HepG2 (cell line): ENCODE measurements at regions not wholly inside any gene's neighbourhood (a gene's known extent, or its start where the extent isn't known, plus 50 kb on each side); places are given as distances from the start of the nearest gene placed in this dataset.

Source experiments
- ATAC-seq: fragments of 200-7000 bp; cut with Tn5 transposase; 3 replicates; pipeline ENCODE4 v1.9.1; 2020; ENCODE audit warnings: mild to moderate bottlenecking, moderate library complexity
- BruUV-seq: library from RNA; stranded (reverse); fragments of 400-500 nt; replicated peaks from 2 replicates; lab custom pipeline; 2021; lab: Mats Ljungman, UMichigan
- CTCF ChIA-PET: fragments of 300-600 bp; formaldehyde crosslinking; extraction: SDS; loops from one replicate; lab custom pipeline; 2021; ENCODE audit warnings: low total read pairs, inconsistent platforms, low intra/inter-chr PET ratio; lab: Yijun Ruan, JAX
- POLR2A ChIA-PET: fragments of 350-600 bp; sonication (Branson Sonifier 250); formaldehyde crosslinking; loops from one replicate; lab custom pipeline; 2020; ENCODE audit warnings: antibody characterized with exemption, inconsistent platforms; lab: Yijun Ruan, JAX
- DNase-seq: peaks from one replicate; pipeline ENCODE4 v3.0.0-alpha.2; 2015; ENCODE audit warnings: low spot score
- FAIRE-seq: peaks from 3 replicates; lab custom pipeline; 2011; peaks lifted over from hg19 to GRCh38; lab: Jason Lieb, UNC
- H2AFZ ChIP-seq: one replicate; pipeline ENCODE4 v1.6.1; 2011; ENCODE audit warnings: low read length, inconsistent platforms
- H3K27ac ChIP-seq: fragments of 300-600 bp; 3 replicates; pipeline ENCODE4 v1.8.0; 2011; ENCODE audit warnings: mixed run types, mild to moderate bottlenecking, mixed read lengths, low read length, inconsistent platforms; ENCODE audit not compliant: insufficient read depth; ENCODE audit errors: extremely low read length
- H3K27me3 ChIP-seq, 2 experiments: fragments of 200-600 bp in 1 of 2; 2 replicates in 1 of 2; 3 replicates in 1 of 2; pipeline versions ENCODE4 v1.6.0 to v1.8.0; 2011; ENCODE audit warnings: low read length in 2 of 2, mild to moderate bottlenecking in 2 of 2, moderate library complexity in 2 of 2, inconsistent platforms in 1 of 2; ENCODE audit not compliant: insufficient read depth in 2 of 2, control insufficient read depth in 1 of 2
- H3K36me3 ChIP-seq, 2 experiments: fragments of 200-600 bp in 1 of 2; replicated peaks in 1 of 2; 2 replicates in 1 of 2; 3 replicates in 1 of 2; pipeline versions ENCODE4 v1.5.1 to v1.8.0; 2011; ENCODE audit warnings: low read length in 2 of 2, inconsistent platforms in 1 of 2; ENCODE audit not compliant: insufficient read depth in 2 of 2, control insufficient read depth in 1 of 2
- H3K4me1 ChIP-seq: 2 replicates; pipeline ENCODE4 v1.5.1; 2012; ENCODE audit warnings: low read length, inconsistent platforms; ENCODE audit not compliant: insufficient read depth
- H3K4me2 ChIP-seq: 2 replicates; pipeline ENCODE4 v1.6.0; 2011; ENCODE audit warnings: low read depth, low read length, inconsistent platforms
- H3K4me3 ChIP-seq, 3 experiments: fragments of 200-600 bp in 1 of 3; sonication (generic), shearing (Covaris generic) in 1 of 3; replicated peaks in 1 of 3; 2 replicates each; pipeline ENCODE4 v1.5.1; 2011 to 2016; ENCODE audit warnings: low read length in 3 of 3, inconsistent platforms in 2 of 3, low read depth in 2 of 3, mild to moderate bottlenecking in 2 of 3, control low read depth in 1 of 3, mixed read lengths in 1 of 3; ENCODE audit not compliant: insufficient read depth in 1 of 3
- H3K79me2 ChIP-seq: one replicate; pipeline ENCODE4 v1.6.1; 2011; ENCODE audit warnings: low read length, inconsistent platforms; ENCODE audit not compliant: insufficient read depth
- H3K9ac ChIP-seq: 2 replicates; pipeline ENCODE4 v1.6.0; 2011; ENCODE audit warnings: mild to moderate bottlenecking, low read depth, low read length, inconsistent platforms; ENCODE audit not compliant: insufficient read depth
- H3K9me3 ChIP-seq: 2 replicates; pipeline ENCODE4 v1.5.1; 2012; ENCODE audit warnings: mild to moderate bottlenecking, low read length
- H4K20me1 ChIP-seq: 2 replicates; pipeline ENCODE4 v1.6.0; 2011; ENCODE audit warnings: inconsistent platforms, mild to moderate bottlenecking, low read length, moderate library complexity; ENCODE audit not compliant: insufficient read depth
- HOMEZ ChIP-seq: IDR thresholded peaks from 2 replicates; pipeline ENCODE4 v1.6.1; 2016; ENCODE audit warnings: low read depth
- RNF219 ChIP-seq: sonication (generic); formaldehyde crosslinking; IDR thresholded peaks from 2 replicates; pipeline ENCODE4 v1.5.0; 2020; ENCODE audit warnings: mild to moderate bottlenecking, missing genetic modification reagents
- SMAD3 ChIP-seq: sonication (generic); formaldehyde crosslinking; IDR thresholded peaks from 2 replicates; pipeline ENCODE4 v1.4.0; 2020; ENCODE audit warnings: missing genetic modification reagents
- THAP8 ChIP-seq: sonication (generic); formaldehyde crosslinking; IDR thresholded peaks from 2 replicates; pipeline ENCODE4 v1.5.1; 2020; ENCODE audit warnings: missing genetic modification reagents, mild to moderate bottlenecking, borderline replicate concordance
- THAP9 ChIP-seq: sonication (generic); formaldehyde crosslinking; IDR thresholded peaks from 2 replicates; pipeline ENCODE4; 2020; ENCODE audit warnings: missing genetic modification reagents, mild to moderate bottlenecking, borderline replicate concordance
- TSC22D2 ChIP-seq: sonication (generic); formaldehyde crosslinking; IDR thresholded peaks from 2 replicates; pipeline ENCODE4 v1.5.1; 2020; ENCODE audit warnings: missing genetic modification reagents, mild to moderate bottlenecking, borderline replicate concordance
- ZNF256 ChIP-seq: sonication (generic); formaldehyde crosslinking; conservative IDR thresholded peaks from 2 replicates; pipeline ENCODE4 v1.4.0; 2020; ENCODE audit warnings: missing genetic modification reagents
- ZNF430 ChIP-seq: sonication (generic); formaldehyde crosslinking; IDR thresholded peaks from 2 replicates; pipeline ENCODE4 v1.9.0; 2021; ENCODE audit warnings: mild to moderate bottlenecking, missing genetic modification reagents
- ZNF550 ChIP-seq: sonication (generic); formaldehyde crosslinking; IDR thresholded peaks from 2 replicates; pipeline ENCODE4 v1.4.0; 2020; ENCODE audit warnings: mild to moderate bottlenecking, missing genetic modification reagents, borderline replicate concordance
- WGBS: methylation state at CpG from one replicate; pipeline ENCODE4 v1.1.6; 2017; ENCODE audit warnings: low lambda C conversion rate; 5-methylcytosine and 5-hydroxymethylcytosine counted together
- in situ Hi-C: cut with HindIII; loops from 2 replicates; pipeline ENCODE4 v1.10.0; 2017; ENCODE audit warnings: low pct_unique_long_range_greater_than_20kb; ENCODE audit not compliant: extremely low pct_ligation_motif_present
- intact Hi-C: fragments of 100-400 bp; cut with micrococcal nuclease; formaldehyde crosslinking; loops from one replicate; pipeline ENCODE4 v1.10.0; 2022; ENCODE audit not compliant: unreplicated experiment

GRCh38 chr16:88325976-88326375 lies 56.8 kb upstream of the ZNF469 start:
- no peak overlapping the region for H3K27ac ChIP-seq
- no peak for FAIRE-seq
- H3K9ac ChIP-seq = no peak overlapping the region
- no peak overlapping the region for H3K4me2 ChIP-seq
- no peak overlapping the region for H2AFZ ChIP-seq
- no peaks in the 10 kb centered on the region for H3K79me2 ChIP-seq
- H4K20me1 ChIP-seq = no peaks in the 10 kb centered on the region; the same call in 1 of the 2 replicates
- ATAC-seq = no peak
- no peak for TF ChIP-seq ZNF550 (CRISPR knock-in tag)
- no peaks in the 10 kb centered on the region for H3K36me3 ChIP-seq
- 0% methylated on average over 2 of the region's 3 CpGs for WGBS
- intact Hi-C loops (no loop called here), in situ Hi-C loops (no loop called here)
- ChIA-PET CTCF (no interaction called here), POLR2A (no interaction called here)
- H3K4me1 ChIP-seq = no peaks in the 10 kb centered on the region
- no peak for DNase-seq
- H3K4me3 ChIP-seq = no peak overlapping the region
- H3K9me3 ChIP-seq = 0 out of 2 replicates have a peak, but pooled peaks cover 1% of the 10 kb centered on the region
- BruUV-seq = no TSS peak
- peaks cover 23 to 70% of the 10 kb centered on the region in 2 experiments; a peak in 4 of 5 replicates for H3K27me3 ChIP-seq

GRCh38 chr16:88326611-88327485 lies 55.9 kb upstream of the ZNF469 start:
- in situ Hi-C loops = no loop called here
- ChIA-PET POLR2A (no interaction called here), CTCF (no interaction called here)
- ATAC-seq (no peak), FAIRE-seq (no peak), DNase-seq (no peak)
- 28% methylated on average over 22 of the region's 28 CpGs for WGBS
- Histone ChIP-seq H3K9me3 (peaks cover 5% of the 10 kb centered on the region; the same call in 1 of the 2 replicates), H2AFZ (no peak overlapping the region), H3K4me3 (no peak overlapping the region), H3K9ac (no peak overlapping the region), H4K20me1 (no peaks in the 10 kb centered on the region; the same call in 1 of the 2 replicates), H3K27ac (no peak overlapping the region), H3K4me1 (no peaks in the 10 kb centered on the region), H3K27me3 (peaks cover 20 to 70% of the 10 kb centered on the region in 2 experiments; a peak in 4 of 5 replicates), H3K4me2 (no peak overlapping the region), H3K36me3 (no peaks in the 10 kb centered on the region), H3K79me2 (no peaks in the 10 kb centered on the region)
- BruUV-seq = no TSS peak
- intact Hi-C loops = no loop called here
- no peak for TF ChIP-seq TSC22D2 (CRISPR knock-in tag)
- TF ChIP-seq ZNF256 (CRISPR knock-in tag) = no peak
- no peak for TF ChIP-seq SMAD3 (CRISPR knock-in tag)
- TF ChIP-seq RNF219 (CRISPR knock-in tag) = no peak
- no peak for TF ChIP-seq THAP8 (CRISPR knock-in tag)
- TF ChIP-seq THAP9 (CRISPR knock-in tag) = no peak
- TF ChIP-seq HOMEZ = no peak
- TF ChIP-seq ZNF430 (CRISPR knock-in tag) = no peak
